SK-N-SH (cell line): ENCODE measurements at regions not wholly inside any gene's neighbourhood (a gene's known extent, or its start where the extent isn't known, plus 50 kb on each side); places are given as distances from the start of the nearest gene placed in this dataset.
"Not testable (repeated sequence)": the region's sequence is repeated elsewhere in the genome, so short reads cannot be mapped to it uniquely, and the experiment has no call there.

Experiments used
- CTCF ChIA-PET: fragments of 300-600, 350-600 bp; formaldehyde crosslinking; extraction: SDS; loops from one replicate; lab custom pipeline; 2021; lab: Yijun Ruan, JAX
- POLR2A ChIA-PET: fragments of 350-600 bp; sonication (Branson Sonifier 250); formaldehyde crosslinking; extraction: SDS; loops from one replicate; lab custom pipeline; 2020; ENCODE audit warnings: antibody characterized with exemption, inconsistent platforms; lab: Yijun Ruan, JAX
- DNase-seq: peaks from one replicate; pipeline ENCODE4 v3.0.0; 2012
- H2AFZ ChIP-seq: fragments of 200-600 bp; sonication (generic); 2 replicates; pipeline ENCODE4 v1.8.1; 2016; ENCODE audit warnings: antibody characterized with exemption, mild to moderate bottlenecking, low read depth
- H3F3A ChIP-seq: fragments of 200-600 bp; sonication (generic); replicated peaks from 2 replicates; pipeline ENCODE3; 2016; ENCODE audit warnings: antibody characterized with exemption, mild to moderate bottlenecking; ENCODE audit not compliant: insufficient read depth
- H3K27ac ChIP-seq, 2 experiments: fragments of 200-500 bp in 1 of 2; fragments of 200-600 bp in 1 of 2; sonication (Bioruptor generic) in 1 of 2; sonication (generic), shearing (Covaris generic) in 1 of 2; 2 replicates each; pipeline versions ENCODE4 v1.5.1 to v1.6.1; 2014 to 2016; ENCODE audit warnings: low read depth in 2 of 2, inconsistent platforms in 1 of 2, low read length in 1 of 2, mild to moderate bottlenecking in 1 of 2, mixed read lengths in 1 of 2
- H3K27me3 ChIP-seq: fragments of 200-600 bp; sonication (generic), shearing (Covaris generic); 2 replicates; pipeline ENCODE4 v1.6.1; 2016; ENCODE audit warnings: mixed run types; ENCODE audit not compliant: insufficient read depth
- H3K36me3 ChIP-seq, 2 experiments: fragments of 200-500 bp in 1 of 2; fragments of 200-600 bp in 1 of 2; sonication (Bioruptor generic) in 1 of 2; sonication (generic) in 1 of 2; replicated peaks in 1 of 2; 2 replicates each; pipeline versions ENCODE3 to v1.5.1; 2014 to 2016; ENCODE audit warnings: low read length in 1 of 2, mild to moderate bottlenecking in 1 of 2; ENCODE audit not compliant: insufficient read depth in 2 of 2, control insufficient read depth in 1 of 2
- H3K4me1 ChIP-seq, 2 experiments: fragments of 200-500 bp in 1 of 2; fragments of 200-600 bp in 1 of 2; sonication (Bioruptor generic) in 1 of 2; sonication (generic), shearing (Covaris generic) in 1 of 2; 2 replicates each; pipeline versions ENCODE4 v1.5.1 to v1.6.1; 2014 to 2016; ENCODE audit warnings: low read depth in 1 of 2, low read length in 1 of 2, mixed run types in 1 of 2; ENCODE audit not compliant: insufficient read depth in 2 of 2, control insufficient read depth in 1 of 2
- H3K4me2 ChIP-seq: fragments of 200-600 bp; sonication (generic), shearing (Covaris generic); 2 replicates; pipeline ENCODE4 v1.6.1; 2017; ENCODE audit warnings: mixed run types
- H3K4me3 ChIP-seq, 2 experiments: fragments of 200-500 bp in 1 of 2; fragments of 200-600 bp in 1 of 2; sonication (Bioruptor generic) in 1 of 2; sonication (generic), shearing (Covaris generic) in 1 of 2; 2 replicates each; pipeline versions ENCODE4 v1.5.1 to v1.8.1; 2014 to 2016; ENCODE audit warnings: low read depth in 2 of 2, inconsistent platforms in 1 of 2, low read length in 1 of 2, mild to moderate bottlenecking in 1 of 2, mixed read lengths in 1 of 2, moderate library complexity in 1 of 2
- H3K79me2 ChIP-seq: fragments of 200-600 bp; sonication (generic); 2 replicates; pipeline ENCODE4 v1.8.1; 2017; ENCODE audit warnings: mild to moderate bottlenecking; ENCODE audit not compliant: insufficient read depth
- H3K9ac ChIP-seq: fragments of 200-600 bp; sonication (generic); 2 replicates; pipeline ENCODE4 v1.6.1; 2017; ENCODE audit warnings: mixed run types
- H3K9me2 ChIP-seq: fragments of 200-600 bp; sonication (generic); 2 replicates; pipeline ENCODE4 v1.6.1; 2017; ENCODE audit warnings: mixed run types
- H3K9me3 ChIP-seq: fragments of 200-600 bp; sonication (generic); 2 replicates; pipeline ENCODE4 v1.6.1; 2017; ENCODE audit warnings: mixed run types, mild to moderate bottlenecking, moderate library complexity
- H4K20me1 ChIP-seq: fragments of 200-600 bp; sonication (generic); 2 replicates; pipeline ENCODE4 v1.6.1; 2017; ENCODE audit warnings: mild to moderate bottlenecking, mixed run types; ENCODE audit not compliant: insufficient read depth
- CHD2 ChIP-seq: fragments of 150-350 bp; IDR thresholded peaks from 2 replicates; pipeline ENCODE4 v1.6.1; 2018; ENCODE audit warnings: low read length; ENCODE audit not compliant: partially characterized antibody
- CTCF ChIP-seq: fragments of 200-600 bp; sonication (generic); IDR thresholded peaks from 2 replicates; pipeline ENCODE4 v1.6.1; 2017; ENCODE audit warnings: antibody characterized with exemption, mild to moderate bottlenecking, moderate library complexity
- FOXM1 ChIP-seq: IDR thresholded peaks from 2 replicates; pipeline ENCODE4 v1.4.0; 2012; ENCODE audit warnings: low read depth, mild to moderate bottlenecking
- JUND ChIP-seq: IDR thresholded peaks from 2 replicates; pipeline ENCODE4 v1.4.0; 2012
- MEF2A ChIP-seq: IDR thresholded peaks from 2 replicates; pipeline ENCODE4 v1.4.0; 2012; ENCODE audit warnings: low read depth, borderline replicate concordance
- MXI1 ChIP-seq: IDR thresholded peaks from 2 replicates; pipeline ENCODE4 v1.6.1; 2012; ENCODE audit warnings: mild to moderate bottlenecking, low read depth, low read length, improper control_type of control experiment
- POLR2AphosphoS5 ChIP-seq: IDR thresholded peaks from 2 replicates; pipeline ENCODE4 v1.6.1; 2012; ENCODE audit warnings: low read depth, low read length
- RAD21 ChIP-seq: IDR thresholded peaks from 2 replicates; pipeline ENCODE4 v1.6.1; 2012; ENCODE audit warnings: mild to moderate bottlenecking, low read length
- TAF1 ChIP-seq: IDR thresholded peaks from 2 replicates; pipeline ENCODE4 v1.6.1; 2012; ENCODE audit warnings: low read depth, mild to moderate bottlenecking, low read length, moderate library complexity, borderline replicate concordance
- TEAD4 ChIP-seq: IDR thresholded peaks from 2 replicates; pipeline ENCODE4 v1.4.0; 2012; ENCODE audit warnings: mild to moderate bottlenecking, borderline replicate concordance; ENCODE audit not compliant: insufficient read depth
- ZBTB33 ChIP-seq: IDR thresholded peaks from 2 replicates; pipeline ENCODE4 v1.4.0; 2012; ENCODE audit warnings: low read depth, borderline replicate concordance
- WGBS: methylation state at CpG from one replicate; pipeline ENCODE4 v1.1.6; 2017; ENCODE audit warnings: low lambda C conversion rate; 5-methylcytosine and 5-hydroxymethylcytosine counted together
- TF ChIP-seq, protein P1 (sequence below): fragments of 150-350 bp; IDR thresholded peaks from 2 replicates; pipeline ENCODE4 v1.6.1; 2017; ENCODE audit warnings: antibody characterized with exemption, low read length, low read depth, borderline replicate concordance

GRCh38 chr14:106764968-106765369 lies 1238.6 kb downstream of the TMEM121 start:
- POLR2A ChIA-PET, H3K9ac ChIP-seq, DNase-seq, H3K4me3 ChIP-seq, H3K79me2 ChIP-seq, H3K27me3 ChIP-seq, H4K20me1 ChIP-seq, H3F3A ChIP-seq, H3K27ac ChIP-seq, H3K9me3 ChIP-seq, H2AFZ ChIP-seq, H3K4me2 ChIP-seq, H3K36me3 ChIP-seq, H3K9me2 ChIP-seq, H3K4me1 ChIP-seq: not testable (repeated sequence)
- WGBS, result 13% methylated on average over 11 of the region's 11 CpGs
- CTCF ChIA-PET, result interaction anchor here (0.6 kb wide), 1 partner anchor 459 kb away, joined by 3 read pairs; no protein-coding TSS in a partner anchor
- TF ChIP-seq CTCF, result peak; percentile 72

DNA sequence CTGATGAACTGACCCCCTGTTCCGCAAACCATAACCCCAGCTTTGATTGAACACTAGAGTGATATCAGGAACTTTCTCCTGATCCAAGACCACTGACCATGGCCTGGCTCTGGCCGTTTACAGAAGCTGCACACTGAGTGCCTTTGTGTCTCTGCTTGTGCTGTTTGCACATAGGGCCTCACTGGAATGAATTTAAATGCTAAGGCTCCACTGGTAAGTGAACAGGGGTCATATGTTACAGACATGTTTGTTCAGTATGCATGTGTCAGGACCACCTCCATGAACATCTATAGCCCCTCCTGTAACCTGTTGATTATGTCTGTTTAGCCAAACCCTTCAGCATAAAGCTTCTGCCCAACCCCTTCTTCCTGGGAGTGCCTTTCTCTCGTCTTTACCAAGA lies 1239.8 kb downstream of the TMEM121 start:
- H3K27me3 ChIP-seq, result no peaks in the 10 kb centered on the region; the same call in 1 of the 2 replicates
- WGBS, result 3% methylated on average over 3 of the region's 3 CpGs
- no peak overlapping the region for H3K4me3 ChIP-seq
- ChIA-PET CTCF (interaction anchor here (0.6 to 1.1 kb wide), 2 partner anchors 55 to 77 kb away, joined by 3 read pairs; no protein-coding TSS in a partner anchor), POLR2A (no interaction called here)
- H4K20me1 ChIP-seq, result no peaks in the 10 kb centered on the region
- no peaks in the 10 kb centered on the region for H3K4me1 ChIP-seq
- no peak overlapping the region for H3K4me2 ChIP-seq
- no peaks in the 10 kb centered on the region for H3K36me3 ChIP-seq
- H3F3A ChIP-seq, result no peaks in the 10 kb centered on the region
- H3K9me2 ChIP-seq, result no peaks in the 10 kb centered on the region
- no peak overlapping the region for H2AFZ ChIP-seq
- no peak for DNase-seq
- H3K9me3 ChIP-seq, result no peaks in the 10 kb centered on the region
- TF ChIP-seq MXI1 (no peak), FOXM1 (no peak), POLR2AphosphoS5 (no peak), TAF1 (no peak), TEAD4 (no peak), JUND (no peak), CHD2 (no peak), RAD21 (no peak), ZBTB33 (no peak), MEF2A (no peak)
- TF ChIP-seq, protein P1, sequence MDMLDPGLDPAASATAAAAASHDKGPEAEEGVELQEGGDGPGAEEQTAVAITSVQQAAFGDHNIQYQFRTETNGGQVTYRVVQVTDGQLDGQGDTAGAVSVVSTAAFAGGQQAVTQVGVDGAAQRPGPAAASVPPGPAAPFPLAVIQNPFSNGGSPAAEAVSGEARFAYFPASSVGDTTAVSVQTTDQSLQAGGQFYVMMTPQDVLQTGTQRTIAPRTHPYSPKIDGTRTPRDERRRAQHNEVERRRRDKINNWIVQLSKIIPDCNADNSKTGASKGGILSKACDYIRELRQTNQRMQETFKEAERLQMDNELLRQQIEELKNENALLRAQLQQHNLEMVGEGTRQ, result no peak
- no peak overlapping the region for H3K9ac ChIP-seq
- no peak overlapping the region for H3K27ac ChIP-seq
- H3K79me2 ChIP-seq, result no peaks in the 10 kb centered on the region

DNA sequence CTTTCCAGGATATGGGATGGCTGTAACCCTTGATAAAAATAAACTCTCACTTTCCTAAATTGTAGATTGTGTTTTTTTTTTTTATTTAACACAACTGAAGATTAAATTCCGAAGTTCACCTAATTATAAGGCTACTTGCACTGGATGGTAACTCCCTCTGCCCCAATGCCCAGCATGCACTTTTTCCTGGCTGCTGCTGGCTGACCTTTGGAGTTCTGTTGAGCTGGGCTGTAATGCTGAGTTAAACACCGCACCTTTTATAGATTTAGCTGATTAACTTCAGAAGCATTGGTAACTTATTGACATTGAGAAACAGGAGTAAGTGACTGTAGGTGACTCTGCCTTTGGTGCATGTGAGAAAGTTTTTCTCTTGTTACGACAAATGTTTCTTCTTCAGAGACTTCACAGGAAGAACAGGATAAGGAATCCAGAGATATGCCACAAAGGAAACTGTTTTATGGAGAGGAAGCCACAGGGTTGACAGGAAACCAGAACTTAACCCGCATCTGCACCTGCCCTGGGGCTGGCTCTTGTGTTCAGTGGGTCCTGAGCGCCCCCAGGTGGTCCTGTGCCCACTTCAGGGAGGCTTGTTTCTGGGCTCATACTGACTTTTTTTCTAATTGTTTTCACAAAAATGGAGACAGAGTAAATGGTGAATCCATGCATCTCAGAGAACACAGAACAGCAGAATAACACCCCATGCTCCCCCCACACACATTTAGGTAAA lies 1240.3 kb downstream of the TMEM121 start:
- H3K4me1 ChIP-seq, H3K36me3 ChIP-seq, H3K27ac ChIP-seq, POLR2A ChIA-PET, DNase-seq, H3F3A ChIP-seq, H4K20me1 ChIP-seq, H3K4me3 ChIP-seq, H3K79me2 ChIP-seq, H3K9me2 ChIP-seq, H3K4me2 ChIP-seq, H3K27me3 ChIP-seq, H3K9me3 ChIP-seq, H2AFZ ChIP-seq, H3K9ac ChIP-seq: not testable (repeated sequence)
- 0% methylated on average over 5 of the region's 5 CpGs for WGBS
- CTCF ChIA-PET, result interaction anchor here (1.1 kb wide), 1 partner anchor 55 kb away, joined by 3 read pairs; no protein-coding TSS in a partner anchor

GRCh38 chr14:106768230-106768629 lies 1241.8 kb downstream of the TMEM121 start:
- H3K9me3 ChIP-seq, DNase-seq, H3K27ac ChIP-seq, H3K4me3 ChIP-seq, POLR2A ChIA-PET, H3K9me2 ChIP-seq, H3K79me2 ChIP-seq, H4K20me1 ChIP-seq, H3K4me1 ChIP-seq, H2AFZ ChIP-seq, H3K27me3 ChIP-seq, H3F3A ChIP-seq, H3K4me2 ChIP-seq, H3K36me3 ChIP-seq, H3K9ac ChIP-seq, CTCF ChIA-PET: not testable (repeated sequence)
- under 1% methylated on average over 8 of the region's 8 CpGs for WGBS
